HL-60 (cell line): ENCODE measurements at regions not wholly inside any gene's neighbourhood (a gene's known extent, or its start where the extent isn't known, plus 50 kb on each side); places are given as distances from the start of the nearest gene placed in this dataset.

Experiments
- GABPA ChIP-seq: IDR thresholded peaks from 2 replicates; pipeline ENCODE4 v1.6.1; 2012; ENCODE audit warnings: low read depth
- POLR2AphosphoS5 ChIP-seq: IDR thresholded peaks from 2 replicates; pipeline ENCODE4 v1.6.1; 2012; ENCODE audit warnings: low read depth
- SPI1 ChIP-seq: IDR thresholded peaks from 2 replicates; pipeline ENCODE4 v1.6.1; 2012; ENCODE audit warnings: low read depth, mild to moderate bottlenecking, borderline replicate concordance
- TF ChIP-seq, protein P1 (sequence below): IDR thresholded peaks from one replicate; pipeline ENCODE4 v1.5.1; 2011; ENCODE audit warnings: low read length, control low read depth, inconsistent platforms; ENCODE audit not compliant: insufficient read depth

DNA sequence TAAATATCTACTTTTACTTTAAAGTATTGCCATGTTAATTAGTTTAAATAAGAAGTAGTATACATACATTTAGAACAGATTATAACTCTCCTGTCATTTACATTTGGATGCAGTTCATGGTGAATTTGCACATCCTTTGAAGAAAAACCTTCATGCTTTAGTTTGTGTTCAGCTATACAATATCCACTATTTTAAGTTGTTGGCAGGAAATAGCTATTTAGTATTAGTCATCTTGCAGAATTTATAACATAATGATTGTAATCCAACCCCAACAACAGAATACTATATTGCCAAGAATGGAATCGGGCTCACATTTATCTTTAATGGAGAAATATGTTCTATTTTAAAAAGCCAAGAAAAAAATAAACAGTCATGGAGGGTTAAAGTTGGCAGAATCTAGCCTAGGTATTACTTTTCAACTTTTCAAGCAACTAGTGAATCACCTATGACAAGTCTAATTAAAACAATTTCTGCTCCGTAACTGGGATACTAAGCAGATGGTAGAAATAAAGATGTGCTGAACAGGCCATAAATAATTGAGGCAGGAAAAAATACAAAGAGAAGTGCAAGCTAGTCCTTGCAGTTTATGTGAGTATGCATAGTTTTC is 1170.6 kb upstream of the NUDT12 start:
- TF ChIP-seq, protein P1, sequence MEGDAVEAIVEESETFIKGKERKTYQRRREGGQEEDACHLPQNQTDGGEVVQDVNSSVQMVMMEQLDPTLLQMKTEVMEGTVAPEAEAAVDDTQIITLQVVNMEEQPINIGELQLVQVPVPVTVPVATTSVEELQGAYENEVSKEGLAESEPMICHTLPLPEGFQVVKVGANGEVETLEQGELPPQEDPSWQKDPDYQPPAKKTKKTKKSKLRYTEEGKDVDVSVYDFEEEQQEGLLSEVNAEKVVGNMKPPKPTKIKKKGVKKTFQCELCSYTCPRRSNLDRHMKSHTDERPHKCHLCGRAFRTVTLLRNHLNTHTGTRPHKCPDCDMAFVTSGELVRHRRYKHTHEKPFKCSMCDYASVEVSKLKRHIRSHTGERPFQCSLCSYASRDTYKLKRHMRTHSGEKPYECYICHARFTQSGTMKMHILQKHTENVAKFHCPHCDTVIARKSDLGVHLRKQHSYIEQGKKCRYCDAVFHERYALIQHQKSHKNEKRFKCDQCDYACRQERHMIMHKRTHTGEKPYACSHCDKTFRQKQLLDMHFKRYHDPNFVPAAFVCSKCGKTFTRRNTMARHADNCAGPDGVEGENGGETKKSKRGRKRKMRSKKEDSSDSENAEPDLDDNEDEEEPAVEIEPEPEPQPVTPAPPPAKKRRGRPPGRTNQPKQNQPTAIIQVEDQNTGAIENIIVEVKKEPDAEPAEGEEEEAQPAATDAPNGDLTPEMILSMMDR = no peak
- no peak for TF ChIP-seq POLR2AphosphoS5
- TF ChIP-seq SPI1 = no peak
- no peak for TF ChIP-seq GABPA
